ENCODE measurements at regions not wholly inside any gene's neighbourhood (a gene's known extent, or its start where the extent isn't known, plus 50 kb on each side); places are given as distances from the start of the nearest gene placed in this dataset.
"Not testable (repeated sequence)": the region's sequence is repeated elsewhere in the genome, so short reads cannot be mapped to it uniquely, and the experiment has no call there.

DNA sequence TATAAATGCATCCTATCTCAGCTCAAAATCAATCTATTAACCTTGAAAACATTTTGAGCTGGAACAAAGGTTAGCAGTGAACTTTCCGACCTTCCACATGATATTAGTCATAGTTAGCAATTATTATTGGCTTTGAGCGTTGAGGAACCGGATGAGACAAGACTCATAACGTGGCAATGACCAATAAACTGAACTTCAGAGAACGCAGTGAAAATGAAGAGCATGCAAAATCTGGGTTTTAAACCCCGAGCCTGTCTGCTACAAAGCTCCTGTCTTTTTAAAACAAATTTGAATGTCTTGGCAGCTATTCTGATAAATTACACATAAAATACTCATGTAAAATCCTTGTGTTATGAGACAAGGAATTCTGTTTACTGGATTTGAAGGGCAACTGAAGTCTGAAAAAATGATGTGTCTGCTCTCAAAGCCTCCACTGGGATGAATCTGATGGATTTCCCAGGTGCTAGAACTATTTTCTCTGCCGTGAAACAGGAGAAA, 74.7 kb upstream of the ITGB1 start:
- DNase-seq: no peak

DNA sequence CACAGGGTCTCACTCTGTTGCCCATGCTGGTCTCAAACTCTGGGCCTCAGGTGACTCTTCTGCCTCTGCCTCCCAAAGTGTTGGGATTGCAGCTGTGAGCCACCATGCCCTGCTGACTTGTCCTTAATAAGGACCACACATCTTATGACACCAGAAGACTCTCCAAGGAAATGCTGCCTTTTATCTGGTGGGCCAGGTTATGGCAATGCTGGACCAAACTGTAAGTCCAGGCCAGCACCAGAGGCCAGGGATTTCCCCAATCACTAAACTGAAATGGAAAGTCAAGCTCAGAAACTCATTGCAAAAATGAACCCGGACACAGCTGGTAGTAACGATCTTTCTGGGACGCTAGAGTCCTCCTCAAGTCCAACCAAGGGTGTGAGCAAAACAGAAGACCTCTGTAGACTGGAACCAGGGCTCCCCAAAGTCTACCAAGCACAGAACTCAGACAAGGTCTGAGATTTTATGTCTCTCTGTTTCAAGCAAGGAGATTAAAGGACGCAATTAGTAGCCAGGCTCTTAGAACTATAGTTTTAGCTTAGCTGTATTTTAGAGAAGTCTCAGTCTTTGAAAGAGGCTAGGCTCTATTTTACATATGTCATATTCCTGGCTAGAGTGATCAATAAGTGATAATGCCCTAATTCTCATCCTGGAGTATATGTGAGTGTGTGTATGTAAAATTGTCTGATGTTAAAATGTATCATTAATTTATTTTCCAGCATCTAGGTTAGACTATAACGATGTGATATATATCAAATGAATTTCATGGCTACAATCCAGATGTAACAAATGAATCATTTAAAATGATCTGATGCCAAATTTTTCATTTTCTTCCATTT, 74.0 kb upstream of the ITGB1 start:
- DNase-seq: no peak

DNA sequence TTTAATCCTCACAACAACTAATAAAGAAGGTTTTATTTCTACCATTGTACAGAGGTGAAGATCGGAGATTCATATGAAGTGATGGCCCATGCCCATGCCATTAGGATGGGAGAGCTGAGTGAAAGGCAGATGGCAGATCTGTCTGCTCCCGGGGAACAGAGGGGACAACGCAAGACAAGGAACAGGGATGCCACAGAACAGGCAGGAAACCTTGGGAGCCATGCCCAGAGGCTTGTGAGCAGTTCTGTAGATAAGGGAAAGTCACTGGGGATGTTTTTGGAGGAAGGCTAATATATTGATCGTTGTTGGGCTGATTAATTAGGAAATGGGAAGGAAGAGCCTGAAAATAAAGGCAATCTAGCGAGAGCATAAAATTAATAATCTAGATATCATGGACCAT, 73.1 kb upstream of the ITGB1 start:
- no peak for DNase-seq

DNA sequence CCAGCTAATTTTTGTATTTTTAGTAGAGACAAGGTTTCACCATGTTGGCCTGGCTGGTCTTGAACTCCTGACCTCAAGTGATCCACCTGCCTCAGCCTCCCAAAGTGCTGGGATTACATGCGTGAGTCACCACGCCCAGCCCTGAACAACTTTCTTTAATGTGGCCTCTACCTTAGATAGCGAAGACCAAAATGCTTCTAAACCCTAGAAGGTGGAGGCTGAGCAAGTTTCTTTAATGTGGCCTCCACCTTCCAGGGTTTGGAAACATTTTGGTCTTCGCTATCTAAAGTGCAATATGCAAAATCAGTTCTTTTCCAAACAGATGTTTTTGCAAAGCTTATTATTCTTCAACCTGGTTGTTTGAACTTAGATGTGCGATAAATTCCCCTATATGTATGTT, 70.5 kb upstream of the ITGB1 start:
- DNase-seq: peak; percentile 35

DNA sequence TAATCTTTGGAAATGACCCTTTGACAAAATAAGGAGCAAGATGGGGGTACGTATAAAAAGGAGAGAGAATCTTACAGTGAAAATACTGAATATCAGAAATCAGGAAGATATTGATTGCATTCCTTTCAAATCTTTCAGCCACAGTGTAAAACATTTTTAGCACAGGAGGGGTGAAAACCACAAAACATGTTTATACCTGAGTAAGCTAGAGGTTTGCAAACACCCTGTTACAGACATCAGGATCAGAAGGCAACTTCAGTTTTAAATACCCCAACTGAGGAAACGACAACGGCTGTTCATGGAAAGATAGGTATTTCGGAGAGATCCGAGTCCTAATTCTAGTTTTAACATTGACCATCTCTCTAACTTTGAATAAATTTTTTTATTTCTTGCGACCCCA, 69.1 kb upstream of the ITGB1 start:
- no peak for DNase-seq

DNA sequence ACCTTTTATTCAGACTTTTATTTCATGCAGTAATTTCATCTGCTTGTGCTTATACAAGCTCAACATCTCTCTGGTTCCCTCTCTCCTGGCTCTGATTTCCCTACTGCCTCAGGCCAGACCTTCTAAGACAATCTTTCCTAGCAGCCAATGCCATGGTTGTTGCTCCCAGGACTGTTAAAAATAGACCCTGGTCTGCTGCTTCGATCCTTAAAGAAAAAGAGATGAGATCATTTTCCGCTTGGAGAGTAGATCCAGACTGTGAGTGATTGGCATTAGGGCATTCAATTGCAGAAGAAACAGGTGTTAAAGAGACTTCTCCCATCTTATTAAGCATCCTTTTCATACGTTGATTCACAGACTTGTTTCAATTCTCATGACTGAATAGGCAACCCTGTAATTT, 68.4 kb upstream of the ITGB1 start:
- no peak for DNase-seq

DNA sequence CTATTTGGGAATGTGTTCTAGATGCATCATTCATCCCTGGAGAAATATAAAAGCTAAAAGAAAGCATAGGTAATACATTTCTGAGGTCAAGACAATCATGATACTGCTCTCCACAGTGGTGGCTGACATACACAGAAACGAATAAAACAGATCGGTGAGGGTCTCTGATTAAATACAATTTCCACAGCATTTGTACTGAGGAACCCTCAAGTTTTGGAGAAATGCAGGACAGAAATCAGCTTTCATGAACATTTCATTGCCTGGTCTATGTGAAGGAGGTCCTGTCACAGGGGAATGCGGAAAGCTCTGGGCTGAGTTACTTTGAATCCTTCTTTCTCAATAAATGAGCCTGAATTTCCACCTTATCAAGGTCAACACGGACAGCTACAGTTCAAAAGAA, 67.9 kb upstream of the ITGB1 start:
- DNase-seq: no peak

DNA sequence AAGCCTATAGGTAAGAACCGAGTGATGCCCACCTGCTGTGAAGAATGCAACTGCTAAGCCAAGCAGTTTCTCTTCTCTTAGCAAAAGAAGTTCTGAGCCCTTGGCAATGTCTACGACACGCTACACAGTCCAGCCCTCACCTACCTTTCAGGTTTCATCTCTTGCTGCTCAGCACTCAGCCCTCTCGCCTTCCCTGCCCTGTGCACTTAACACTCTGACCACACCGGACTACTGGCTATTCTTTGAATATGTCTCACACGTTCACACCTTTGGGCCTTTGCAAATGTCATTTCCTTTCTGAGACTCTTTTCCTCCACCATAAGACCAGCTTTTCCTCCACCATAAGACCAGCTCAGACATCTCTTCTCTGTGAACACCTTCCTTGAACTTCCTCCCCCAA, 67.0 kb upstream of the ITGB1 start:
- no peak for DNase-seq

DNA sequence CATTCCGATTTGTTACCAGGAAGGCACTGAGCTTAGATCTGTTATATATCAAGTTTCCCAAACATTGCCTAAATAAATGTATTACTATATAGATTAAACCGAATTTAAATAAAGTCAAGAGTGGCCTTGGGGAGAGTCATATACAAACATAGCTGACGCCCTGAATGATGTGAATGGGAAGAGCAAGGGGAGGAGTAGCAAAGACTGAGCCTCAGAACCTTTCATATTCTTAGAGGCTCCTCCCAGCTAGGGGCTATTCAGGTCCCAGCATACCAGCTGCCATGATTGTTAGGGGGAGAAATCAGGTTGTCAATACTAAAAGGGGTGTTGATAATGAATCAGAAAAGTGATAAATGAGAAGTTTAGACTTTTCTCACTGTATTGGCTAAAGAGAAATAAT, 64.7 kb upstream of the ITGB1 start:
- DNase-seq: no peak

DNA sequence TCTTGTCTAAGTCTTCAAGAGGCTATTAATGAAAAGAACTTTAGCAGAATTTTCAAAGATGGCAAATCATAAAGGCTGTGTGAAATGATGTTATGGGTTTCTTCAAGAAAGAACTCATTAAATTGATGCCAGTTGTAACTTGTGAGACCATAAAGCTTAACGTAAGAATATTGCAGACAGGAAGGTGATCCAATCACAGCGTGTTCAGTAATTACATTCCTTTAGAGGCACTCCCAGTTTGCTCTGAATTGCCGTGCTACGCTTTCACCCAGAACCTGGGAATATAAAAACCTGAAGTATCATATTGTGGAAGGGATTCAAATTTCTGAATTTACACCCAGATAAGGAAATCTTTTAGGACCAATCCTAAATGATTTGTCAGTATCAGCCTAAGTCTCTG, 64.1 kb upstream of the ITGB1 start:
- no peak for DNase-seq

DNA sequence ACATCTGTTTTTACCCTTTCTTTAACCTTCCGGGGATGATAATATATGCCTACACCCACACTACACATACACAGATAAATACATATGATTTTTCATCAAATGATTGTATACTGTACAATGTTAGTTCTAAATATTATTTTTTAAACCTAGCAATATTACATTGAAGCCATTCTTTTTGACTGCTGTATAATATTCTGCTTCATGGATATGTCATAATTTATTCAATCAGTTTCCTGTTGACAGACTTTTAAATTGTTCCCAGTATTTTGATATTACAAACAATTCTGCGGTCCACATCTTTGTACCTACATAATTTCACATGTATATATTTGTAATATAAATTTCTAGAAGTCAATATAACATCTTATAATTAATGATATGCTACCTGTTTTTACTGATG, 59.0 kb upstream of the ITGB1 start:
- DNase-seq: no peak

DNA sequence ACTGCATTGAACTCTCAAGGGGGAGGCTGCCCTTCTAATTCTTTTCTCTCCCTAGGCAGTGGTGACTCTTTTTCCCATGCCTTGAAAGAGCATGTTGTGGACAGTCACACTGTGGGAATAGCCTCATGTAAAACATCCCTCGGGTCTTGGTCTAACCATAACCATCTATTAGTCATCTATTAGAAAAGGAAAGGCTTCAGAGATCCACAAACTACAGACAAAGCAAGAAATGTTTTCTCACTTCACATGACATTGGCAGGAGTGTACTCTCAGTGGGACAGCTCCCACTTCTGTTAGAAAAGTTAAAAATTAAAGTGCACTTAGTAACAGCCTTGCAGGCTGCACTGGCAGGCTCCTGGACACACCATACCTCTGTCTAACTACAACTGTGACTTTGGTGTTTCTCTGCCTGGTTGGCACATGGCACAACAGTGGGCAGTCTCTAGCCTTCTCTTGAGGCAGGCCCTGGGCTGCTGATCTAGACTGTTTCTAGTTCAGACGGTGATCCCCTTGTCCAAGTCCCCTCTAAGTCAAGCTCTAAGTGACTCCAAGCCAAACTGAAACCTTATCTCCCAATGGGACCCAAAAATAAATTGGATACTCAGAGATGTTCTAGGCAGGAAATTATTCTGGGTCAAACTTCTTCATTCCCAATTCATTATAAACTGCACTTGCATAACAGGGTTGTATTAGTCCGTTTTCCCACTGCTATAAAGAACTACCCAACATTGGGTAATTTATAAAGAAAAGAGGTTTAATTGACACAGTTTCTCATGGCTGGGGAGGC, 57.9 kb upstream of the ITGB1 start:
- DNase-seq: no peak

DNA sequence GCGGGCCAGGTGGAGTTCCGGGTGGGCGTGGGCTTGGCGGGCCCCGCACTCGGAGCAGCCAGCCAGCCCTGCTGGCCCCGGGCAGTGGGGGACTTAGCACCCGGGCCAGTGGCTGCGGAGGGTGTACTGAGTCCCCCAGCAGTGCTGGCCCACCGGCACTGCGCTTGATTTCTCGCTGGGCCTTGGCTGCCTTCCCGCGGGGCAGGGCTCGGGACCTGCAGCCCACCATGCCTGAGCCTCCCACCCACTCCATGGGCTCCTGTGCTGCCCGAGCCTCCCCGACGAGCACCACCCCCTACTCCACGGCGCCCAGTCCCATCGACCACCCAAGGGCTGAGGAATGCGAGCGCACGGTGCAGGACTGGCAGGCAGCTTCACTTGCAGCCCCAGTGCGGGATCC, 55.3 kb upstream of the ITGB1 start:
- DNase-seq: not testable (repeated sequence)

DNA sequence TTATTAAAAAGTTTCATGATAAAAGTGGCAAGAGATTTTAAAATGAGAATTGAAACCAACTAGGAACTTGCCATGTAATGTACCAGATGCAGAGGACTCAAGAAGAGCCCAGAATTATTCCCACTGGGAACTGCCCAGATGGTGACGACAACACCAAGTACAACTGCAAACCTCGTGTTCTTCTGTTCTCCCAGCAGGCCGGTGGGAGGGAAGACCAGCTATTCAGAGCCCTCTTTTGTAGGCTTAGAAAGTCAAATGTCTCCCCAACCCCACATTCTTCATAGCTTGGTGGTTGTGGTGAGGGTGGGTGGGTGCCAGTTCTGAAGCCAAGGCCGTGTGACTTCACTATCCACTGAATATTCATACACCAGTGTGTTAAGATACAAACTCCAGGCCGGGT, 54.3 kb upstream of the ITGB1 start:
- DNase-seq: no peak

DNA sequence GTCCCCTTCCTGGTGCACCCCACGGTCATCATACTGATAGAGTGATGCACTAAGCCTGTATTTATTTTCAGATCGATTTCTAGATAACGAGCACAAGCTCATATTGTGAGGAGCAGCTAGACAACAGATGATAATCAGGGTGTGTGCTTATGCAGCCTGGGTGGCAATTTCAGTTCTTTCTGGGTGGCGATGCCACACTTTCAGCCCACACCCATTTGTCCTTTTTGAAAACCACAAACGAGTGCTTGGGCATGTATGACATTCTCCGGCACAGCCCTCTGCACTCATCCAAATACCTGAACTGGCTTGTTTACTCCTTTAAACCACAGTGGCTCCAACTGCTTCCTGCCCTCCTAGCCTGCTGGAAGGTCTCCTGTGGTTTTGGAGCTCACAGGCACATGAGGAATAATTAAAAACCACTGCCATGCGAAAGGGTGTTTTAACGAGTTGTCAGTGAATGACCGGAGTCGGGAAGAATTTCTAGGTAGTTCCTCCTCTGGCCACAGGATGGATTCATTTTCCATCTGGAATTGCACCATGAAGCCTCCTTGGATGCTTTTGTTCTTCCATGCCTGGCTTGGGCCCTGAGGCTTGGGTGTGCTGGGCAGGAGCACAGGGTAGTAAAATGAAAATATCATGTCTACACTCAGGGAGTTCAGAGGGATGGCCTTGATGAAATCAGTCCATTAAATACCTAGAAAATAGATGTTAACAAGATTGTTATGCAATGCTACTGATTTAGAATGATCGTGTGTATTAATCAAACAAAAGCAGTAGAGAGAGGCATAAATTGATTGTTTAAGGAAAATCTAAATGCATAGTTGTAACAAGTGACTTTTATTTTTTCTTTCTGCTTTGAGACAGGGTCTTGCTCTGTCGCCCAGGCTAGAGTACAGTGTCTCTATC, 52.4 kb upstream of the ITGB1 start:
- DNase-seq: peak; percentile 14

DNA sequence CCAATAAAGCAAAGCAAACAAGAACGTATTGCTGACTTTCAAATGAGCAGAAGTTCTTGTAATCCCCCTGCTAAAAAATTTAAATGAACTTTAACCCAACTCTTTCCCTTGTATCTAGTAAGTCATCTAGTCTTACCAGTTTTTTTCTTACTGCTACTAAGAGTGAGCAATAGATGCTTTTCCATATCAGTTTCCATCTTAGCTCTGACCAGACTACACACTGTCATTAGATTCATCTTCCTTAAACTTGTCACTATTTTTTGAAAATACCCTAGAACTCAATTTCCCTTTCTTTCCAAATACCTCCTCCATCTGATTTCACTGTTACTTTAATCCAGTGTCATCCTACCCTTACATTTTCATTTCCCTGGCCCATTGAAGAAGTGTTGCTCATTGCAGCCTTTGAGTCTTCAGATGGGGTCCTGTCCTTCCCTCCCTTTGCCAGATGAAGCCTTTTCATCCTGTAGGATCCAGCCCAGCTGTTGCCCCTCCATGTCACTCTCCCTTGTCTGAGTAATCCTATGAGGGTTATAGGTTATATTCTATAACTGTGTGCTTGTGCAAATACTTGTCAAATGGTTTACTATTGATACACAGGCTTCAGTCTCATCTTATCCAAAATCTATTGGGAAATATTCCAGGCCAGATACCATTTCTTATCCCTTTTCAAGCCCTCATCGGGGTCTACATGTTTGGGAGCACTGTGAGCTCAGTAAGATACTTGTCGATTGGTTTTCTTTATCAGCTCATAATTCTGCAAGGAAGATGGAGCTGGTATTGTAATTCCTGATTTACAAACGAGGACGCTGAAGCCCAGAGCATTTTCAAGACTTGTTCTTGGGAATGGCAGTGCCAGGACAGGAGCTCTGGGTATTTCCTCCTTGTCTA, 51.5 kb upstream of the ITGB1 start:
- DNase-seq: no peak

DNA sequence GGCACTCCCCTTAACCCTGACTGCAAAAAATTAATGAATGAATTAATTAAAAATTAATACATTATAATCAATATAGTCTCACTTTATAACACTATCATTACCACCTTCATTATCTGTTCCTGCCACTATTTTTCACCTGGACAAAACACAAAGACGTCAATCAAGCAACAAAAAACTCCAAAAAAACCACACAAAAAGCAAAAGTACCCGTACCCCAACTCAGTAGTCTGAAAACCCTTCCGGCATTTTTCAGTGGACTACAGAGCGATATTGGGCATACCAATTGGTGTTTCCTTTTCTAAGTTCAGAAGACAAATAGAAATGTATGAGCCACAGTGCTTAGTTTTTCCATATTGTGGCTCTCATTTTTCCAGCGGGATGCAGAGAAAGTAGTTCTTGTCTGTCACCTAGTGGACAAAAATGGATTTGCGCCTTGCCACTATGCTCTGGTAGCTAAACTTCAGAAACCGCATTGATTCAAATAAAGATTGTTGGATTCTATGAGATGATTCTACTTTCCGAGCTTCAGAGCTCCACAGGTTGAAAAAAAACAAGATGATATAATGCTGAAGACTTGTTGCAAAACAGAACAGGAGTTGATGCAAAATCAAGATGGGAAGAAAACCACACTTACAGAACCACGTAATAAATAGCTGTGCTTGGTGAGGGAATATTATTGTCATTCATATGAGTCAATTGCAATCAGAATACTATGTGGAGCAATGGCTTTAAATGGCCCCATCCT, 50.6 kb upstream of the ITGB1 start:
- peak; percentile 55 for DNase-seq

DNA sequence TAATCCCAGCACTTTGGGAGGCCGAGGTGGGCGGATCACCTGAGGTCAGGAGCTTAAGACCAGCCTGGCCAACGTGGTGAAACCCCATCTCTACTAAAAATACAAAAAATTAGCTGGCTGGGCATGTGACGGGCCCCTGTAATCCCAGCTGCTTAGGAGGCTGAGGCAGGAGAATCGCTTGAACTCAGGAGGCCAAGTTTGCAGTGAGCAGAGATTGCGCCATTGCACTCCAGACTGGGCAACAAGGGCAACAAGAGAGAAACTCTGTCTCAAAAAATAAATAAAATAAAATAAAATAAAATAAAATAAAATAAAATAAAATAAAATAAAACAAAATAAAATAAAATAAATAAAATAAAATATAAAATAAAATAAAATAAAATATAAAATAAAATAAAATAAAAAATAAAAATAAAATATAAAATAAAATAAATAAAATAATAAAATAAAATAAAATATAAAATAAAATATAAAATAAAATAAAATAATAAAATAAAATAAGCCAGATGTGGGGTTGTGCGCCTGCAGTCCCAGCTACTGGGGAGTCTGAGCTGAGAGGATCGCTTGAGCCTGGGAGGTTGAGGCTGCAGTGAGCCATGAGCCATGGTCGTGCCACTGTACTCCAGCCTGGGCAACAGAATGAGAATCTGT, 49.8 kb upstream of the ITGB1 start:
- not testable (repeated sequence) for DNase-seq
